Fibroblast of pulmonary artery (primary cell): ENCODE measurements at regions not wholly inside any gene's neighbourhood (a gene's known extent, or its start where the extent isn't known, plus 50 kb on each side); places are given as distances from the start of the nearest gene placed in this dataset.
"Not testable (repeated sequence)": the region's sequence is repeated elsewhere in the genome, so short reads cannot be mapped to it uniquely, and the experiment has no call there.

Experiments used
- DNase-seq: peaks from one replicate; pipeline ENCODE4 v3.0.0-alpha.2; 2010; ENCODE audit warnings: low read depth
- H3K4me3 ChIP-seq: replicated peaks from 2 replicates; pipeline ENCODE4 v1.5.1; 2011; ENCODE audit warnings: low read depth, mild to moderate bottlenecking, control low read depth, low read length, moderate library complexity
- CTCF ChIP-seq: IDR thresholded peaks from 2 replicates; pipeline ENCODE4 v1.5.1; 2011; ENCODE audit warnings: mild to moderate bottlenecking, control low read depth, low read length, inconsistent platforms; ENCODE audit errors: missing control alignments

GRCh38 chr10:118926072-118926417 lies 103.5 kb upstream of the NANOS1 start:
- no peak for TF ChIP-seq CTCF
- no peak overlapping the region for H3K4me3 ChIP-seq
- no peak for DNase-seq

- no peak for DNase-seq
- no peak for TF ChIP-seq CTCF
These were observed 103.1 kb upstream of the NANOS1 start for GRCh38 chr10:118926441-118926840.

GRCh38 chr10:118926903-118927302 lies 102.6 kb upstream of the NANOS1 start:
- TF ChIP-seq CTCF: no peak
- no peak for DNase-seq
- H3K4me3 ChIP-seq: no peak overlapping the region

More at GRCh38 chr10:118926441-118926840, 103.1 kb upstream of the NANOS1 start:
- H3K4me3 ChIP-seq: no peak overlapping the region

GRCh38 chr10:118927321-118927720 lies 102.2 kb upstream of the NANOS1 start:
- TF ChIP-seq CTCF: no peak
- H3K4me3 ChIP-seq: no peak overlapping the region
- DNase-seq: peak; percentile 73

- H3K4me3 ChIP-seq: no peak overlapping the region
- no peak for DNase-seq
- TF ChIP-seq CTCF: no peak
These were observed 98.9 kb upstream of the NANOS1 start for GRCh38 chr10:118930614-118931013.

- DNase-seq: no peak
- H3K4me3 ChIP-seq: no peak overlapping the region
- no peak for TF ChIP-seq CTCF
These were observed 98.1 kb upstream of the NANOS1 start for GRCh38 chr10:118931436-118931835.

- DNase-seq: not testable (repeated sequence)
These were observed 97.4 kb upstream of the NANOS1 start for GRCh38 chr10:118932154-118932553.

GRCh38 chr10:118937226-118937625 lies 92.3 kb upstream of the NANOS1 start:
- peak; percentile 24 for DNase-seq
- TF ChIP-seq CTCF: no peak
- H3K4me3 ChIP-seq: no peak overlapping the region

More at GRCh38 chr10:118932154-118932553, 97.4 kb upstream of the NANOS1 start:
- not testable (repeated sequence) for H3K4me3 ChIP-seq
